ENCODE measurements at regions not wholly inside any gene's neighbourhood (a gene's known extent, or its start where the extent isn't known, plus 50 kb on each side); places are given as distances from the start of the nearest gene placed in this dataset.

DNA sequence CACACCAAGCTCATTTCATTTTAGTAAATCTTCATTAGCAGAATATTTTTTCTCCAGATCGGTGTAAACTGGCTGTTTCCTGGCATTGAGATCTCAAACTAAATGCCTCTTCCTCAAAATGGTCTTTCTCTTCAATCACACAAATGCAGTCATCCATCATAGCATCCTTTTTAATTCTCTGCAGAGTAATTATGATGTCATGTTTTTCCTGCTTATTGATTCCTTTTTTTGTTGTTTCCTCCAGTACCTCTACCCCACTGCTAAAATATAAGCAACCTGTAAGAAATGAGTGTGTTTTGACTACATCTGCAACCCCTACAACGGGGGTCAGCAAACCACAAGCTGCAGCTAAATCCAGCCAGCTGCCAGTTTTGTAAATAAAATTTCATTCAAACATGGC, 65.6 kb upstream of the TOM1L1 start:
- no peak for TF ChIP-seq YY1 (IDR thresholded peaks at IDR 0.05)
- TF ChIP-seq, protein P1, sequence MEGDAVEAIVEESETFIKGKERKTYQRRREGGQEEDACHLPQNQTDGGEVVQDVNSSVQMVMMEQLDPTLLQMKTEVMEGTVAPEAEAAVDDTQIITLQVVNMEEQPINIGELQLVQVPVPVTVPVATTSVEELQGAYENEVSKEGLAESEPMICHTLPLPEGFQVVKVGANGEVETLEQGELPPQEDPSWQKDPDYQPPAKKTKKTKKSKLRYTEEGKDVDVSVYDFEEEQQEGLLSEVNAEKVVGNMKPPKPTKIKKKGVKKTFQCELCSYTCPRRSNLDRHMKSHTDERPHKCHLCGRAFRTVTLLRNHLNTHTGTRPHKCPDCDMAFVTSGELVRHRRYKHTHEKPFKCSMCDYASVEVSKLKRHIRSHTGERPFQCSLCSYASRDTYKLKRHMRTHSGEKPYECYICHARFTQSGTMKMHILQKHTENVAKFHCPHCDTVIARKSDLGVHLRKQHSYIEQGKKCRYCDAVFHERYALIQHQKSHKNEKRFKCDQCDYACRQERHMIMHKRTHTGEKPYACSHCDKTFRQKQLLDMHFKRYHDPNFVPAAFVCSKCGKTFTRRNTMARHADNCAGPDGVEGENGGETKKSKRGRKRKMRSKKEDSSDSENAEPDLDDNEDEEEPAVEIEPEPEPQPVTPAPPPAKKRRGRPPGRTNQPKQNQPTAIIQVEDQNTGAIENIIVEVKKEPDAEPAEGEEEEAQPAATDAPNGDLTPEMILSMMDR (IDR thresholded peaks at IDR 0.05; ENCODE audit: low read depth, low read length, missing input control), result no peak
- TF ChIP-seq, protein P2, sequence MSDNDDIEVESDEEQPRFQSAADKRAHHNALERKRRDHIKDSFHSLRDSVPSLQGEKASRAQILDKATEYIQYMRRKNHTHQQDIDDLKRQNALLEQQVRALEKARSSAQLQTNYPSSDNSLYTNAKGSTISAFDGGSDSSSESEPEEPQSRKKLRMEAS (IDR thresholded peaks at IDR 0.05), result no peak
- TF ChIP-seq, protein P3, sequence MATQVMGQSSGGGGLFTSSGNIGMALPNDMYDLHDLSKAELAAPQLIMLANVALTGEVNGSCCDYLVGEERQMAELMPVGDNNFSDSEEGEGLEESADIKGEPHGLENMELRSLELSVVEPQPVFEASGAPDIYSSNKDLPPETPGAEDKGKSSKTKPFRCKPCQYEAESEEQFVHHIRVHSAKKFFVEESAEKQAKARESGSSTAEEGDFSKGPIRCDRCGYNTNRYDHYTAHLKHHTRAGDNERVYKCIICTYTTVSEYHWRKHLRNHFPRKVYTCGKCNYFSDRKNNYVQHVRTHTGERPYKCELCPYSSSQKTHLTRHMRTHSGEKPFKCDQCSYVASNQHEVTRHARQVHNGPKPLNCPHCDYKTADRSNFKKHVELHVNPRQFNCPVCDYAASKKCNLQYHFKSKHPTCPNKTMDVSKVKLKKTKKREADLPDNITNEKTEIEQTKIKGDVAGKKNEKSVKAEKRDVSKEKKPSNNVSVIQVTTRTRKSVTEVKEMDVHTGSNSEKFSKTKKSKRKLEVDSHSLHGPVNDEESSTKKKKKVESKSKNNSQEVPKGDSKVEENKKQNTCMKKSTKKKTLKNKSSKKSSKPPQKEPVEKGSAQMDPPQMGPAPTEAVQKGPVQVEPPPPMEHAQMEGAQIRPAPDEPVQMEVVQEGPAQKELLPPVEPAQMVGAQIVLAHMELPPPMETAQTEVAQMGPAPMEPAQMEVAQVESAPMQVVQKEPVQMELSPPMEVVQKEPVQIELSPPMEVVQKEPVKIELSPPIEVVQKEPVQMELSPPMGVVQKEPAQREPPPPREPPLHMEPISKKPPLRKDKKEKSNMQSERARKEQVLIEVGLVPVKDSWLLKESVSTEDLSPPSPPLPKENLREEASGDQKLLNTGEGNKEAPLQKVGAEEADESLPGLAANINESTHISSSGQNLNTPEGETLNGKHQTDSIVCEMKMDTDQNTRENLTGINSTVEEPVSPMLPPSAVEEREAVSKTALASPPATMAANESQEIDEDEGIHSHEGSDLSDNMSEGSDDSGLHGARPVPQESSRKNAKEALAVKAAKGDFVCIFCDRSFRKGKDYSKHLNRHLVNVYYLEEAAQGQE (IDR thresholded peaks at IDR 0.05), result no peak
- TF ChIP-seq TAF1 (conservative IDR thresholded peaks at IDR 0.05), result no peak
- TF ChIP-seq, protein P4, sequence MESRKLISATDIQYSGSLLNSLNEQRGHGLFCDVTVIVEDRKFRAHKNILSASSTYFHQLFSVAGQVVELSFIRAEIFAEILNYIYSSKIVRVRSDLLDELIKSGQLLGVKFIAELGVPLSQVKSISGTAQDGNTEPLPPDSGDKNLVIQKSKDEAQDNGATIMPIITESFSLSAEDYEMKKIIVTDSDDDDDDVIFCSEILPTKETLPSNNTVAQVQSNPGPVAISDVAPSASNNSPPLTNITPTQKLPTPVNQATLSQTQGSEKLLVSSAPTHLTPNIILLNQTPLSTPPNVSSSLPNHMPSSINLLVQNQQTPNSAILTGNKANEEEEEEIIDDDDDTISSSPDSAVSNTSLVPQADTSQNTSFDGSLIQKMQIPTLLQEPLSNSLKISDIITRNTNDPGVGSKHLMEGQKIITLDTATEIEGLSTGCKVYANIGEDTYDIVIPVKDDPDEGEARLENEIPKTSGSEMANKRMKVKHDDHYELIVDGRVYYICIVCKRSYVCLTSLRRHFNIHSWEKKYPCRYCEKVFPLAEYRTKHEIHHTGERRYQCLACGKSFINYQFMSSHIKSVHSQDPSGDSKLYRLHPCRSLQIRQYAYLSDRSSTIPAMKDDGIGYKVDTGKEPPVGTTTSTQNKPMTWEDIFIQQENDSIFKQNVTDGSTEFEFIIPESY (IDR thresholded peaks at IDR 0.05), result no peak
- TF ChIP-seq RAD21 (IDR thresholded peaks at IDR 0.05), result no peak
- TF ChIP-seq HNF4A (conservative IDR thresholded peaks at IDR 0.05), result no peak
- no peak for TF ChIP-seq GABPA (IDR thresholded peaks at IDR 0.05 in 1 of 2, conservative IDR thresholded peaks at IDR 0.05 in 1 of 2)

Data from liver (tissue), 3 donors.